Activated CD8-positive, alpha-beta T cell treated with anti-CD3 and anti-CD28 coated beads for 36 hours (primary cell): ENCODE measurements at regions not wholly inside any gene's neighbourhood (a gene's known extent, or its start where the extent isn't known, plus 50 kb on each side); places are given as distances from the start of the nearest gene placed in this dataset.

ENCODE experiments used
- ATAC-seq: fragments of 200-7000 bp; cut with Tn5 transposase; one replicate; pipeline ENCODE4 v1.10.0; 2021; ENCODE audit warnings: mild to moderate bottlenecking, moderate library complexity
- CTCF ChIA-PET: fragments of 350-600 bp; sonication (Branson Sonifier 250); formaldehyde crosslinking; loops from one replicate; lab custom pipeline; 2021; ENCODE audit warnings: antibody characterized with exemption; lab: Charles Lee
- POLR2A ChIA-PET: fragments of 350-600 bp; sonication (Branson Sonifier 250); formaldehyde crosslinking; loops from one replicate; lab custom pipeline; 2021; ENCODE audit warnings: antibody characterized with exemption; lab: Charles Lee
- DNase-seq: peaks from one replicate; pipeline ENCODE4 v3.0.0-alpha.2; 2020
- H3K27ac Mint-ChIP-seq: one replicate; pipeline ENCODE4 v1.8.0; 2021; ENCODE audit warnings: mild to moderate bottlenecking, mixed read lengths
- H3K27me3 Mint-ChIP-seq: one replicate; pipeline ENCODE4 v1.8.0; 2021; ENCODE audit warnings: mixed read lengths
- H3K36me3 Mint-ChIP-seq: one replicate; pipeline ENCODE4 v1.8.0; 2021; ENCODE audit warnings: low read depth, mixed read lengths
- H3K4me1 Mint-ChIP-seq: one replicate; pipeline ENCODE4 v1.8.0; 2021; ENCODE audit warnings: low read depth, mixed read lengths
- H3K4me3 Mint-ChIP-seq: one replicate; pipeline ENCODE4 v1.8.0; 2021; ENCODE audit warnings: mild to moderate bottlenecking, moderate library complexity, mixed read lengths
- H3K9me3 Mint-ChIP-seq: one replicate; pipeline ENCODE4 v1.8.0; 2021; ENCODE audit warnings: mixed read lengths
- intact Hi-C: fragments of 100-400 bp; cut with micrococcal nuclease; formaldehyde crosslinking; loops from one replicate; pipeline ENCODE4 v1.10.0; 2022
- TF ChIP-seq, protein P1 (sequence below): fragments of 200-600 bp; IDR thresholded peaks from one replicate; pipeline ENCODE4 v1.8.0; 2022; ENCODE audit warnings: antibody characterized with exemption, mild to moderate bottlenecking

DNA sequence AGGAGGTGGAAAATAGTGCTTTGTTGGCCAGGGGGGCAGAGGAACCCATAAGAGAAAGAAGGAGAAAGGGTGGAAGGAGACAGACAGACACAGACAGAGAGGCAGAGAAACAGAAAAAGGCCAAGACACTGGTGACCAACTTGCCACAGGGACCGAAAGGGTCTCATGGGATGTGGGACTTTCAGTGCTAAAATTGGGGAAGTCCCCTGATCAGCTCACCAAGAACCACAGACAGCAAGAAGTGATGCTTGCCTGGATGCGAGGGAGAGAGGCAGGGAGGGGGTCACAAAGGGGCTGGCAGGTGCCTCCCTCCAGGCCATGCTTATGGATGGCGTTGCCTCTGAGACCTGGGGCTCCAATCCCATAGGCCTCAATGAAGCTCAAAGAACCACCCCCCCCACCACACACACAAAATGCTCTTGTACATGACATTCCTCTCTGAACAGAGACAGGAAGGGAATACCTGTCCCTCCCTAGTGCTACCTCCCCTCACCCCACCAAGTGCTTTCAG lies 413.4 kb downstream of the MN1 start:
- Mint-ChIP-seq H3K9me3 (no peaks in the 10 kb centered on the region), H3K27me3 (peaks cover 5% of the 10 kb centered on the region), H3K4me1 (no peaks in the 10 kb centered on the region), H3K27ac (no peak overlapping the region), H3K4me3 (no peak overlapping the region), H3K36me3 (no peaks in the 10 kb centered on the region)
- ATAC-seq (no peak), DNase-seq (no peak)
- intact Hi-C loops: no loop called here
- TF ChIP-seq, protein P1, sequence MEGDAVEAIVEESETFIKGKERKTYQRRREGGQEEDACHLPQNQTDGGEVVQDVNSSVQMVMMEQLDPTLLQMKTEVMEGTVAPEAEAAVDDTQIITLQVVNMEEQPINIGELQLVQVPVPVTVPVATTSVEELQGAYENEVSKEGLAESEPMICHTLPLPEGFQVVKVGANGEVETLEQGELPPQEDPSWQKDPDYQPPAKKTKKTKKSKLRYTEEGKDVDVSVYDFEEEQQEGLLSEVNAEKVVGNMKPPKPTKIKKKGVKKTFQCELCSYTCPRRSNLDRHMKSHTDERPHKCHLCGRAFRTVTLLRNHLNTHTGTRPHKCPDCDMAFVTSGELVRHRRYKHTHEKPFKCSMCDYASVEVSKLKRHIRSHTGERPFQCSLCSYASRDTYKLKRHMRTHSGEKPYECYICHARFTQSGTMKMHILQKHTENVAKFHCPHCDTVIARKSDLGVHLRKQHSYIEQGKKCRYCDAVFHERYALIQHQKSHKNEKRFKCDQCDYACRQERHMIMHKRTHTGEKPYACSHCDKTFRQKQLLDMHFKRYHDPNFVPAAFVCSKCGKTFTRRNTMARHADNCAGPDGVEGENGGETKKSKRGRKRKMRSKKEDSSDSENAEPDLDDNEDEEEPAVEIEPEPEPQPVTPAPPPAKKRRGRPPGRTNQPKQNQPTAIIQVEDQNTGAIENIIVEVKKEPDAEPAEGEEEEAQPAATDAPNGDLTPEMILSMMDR: no peak
- POLR2A ChIA-PET: no interaction called here
- CTCF ChIA-PET: no interaction called here

DNA sequence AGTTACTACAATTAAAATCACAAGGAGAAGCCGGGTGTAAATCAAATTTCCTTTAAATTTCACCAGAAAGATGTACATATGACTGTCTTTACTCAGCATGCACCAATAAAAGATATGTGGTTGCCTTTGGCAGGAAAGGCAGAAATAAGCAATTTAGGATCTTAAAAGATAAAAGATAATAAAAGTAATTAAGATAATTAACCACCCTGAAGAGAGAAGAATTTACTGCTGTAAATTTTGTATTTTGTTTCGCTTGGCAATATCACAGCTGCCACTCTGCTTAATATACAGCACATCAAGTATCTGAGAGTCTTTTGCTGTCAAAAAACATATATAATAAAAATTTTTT lies 411.9 kb downstream of the MN1 start:
- CTCF ChIA-PET: no interaction called here
- Mint-ChIP-seq H3K36me3 (no peaks in the 10 kb centered on the region), H3K9me3 (no peaks in the 10 kb centered on the region), H3K4me3 (no peak overlapping the region), H3K27ac (no peak overlapping the region), H3K27me3 (peaks cover 5% of the 10 kb centered on the region), H3K4me1 (no peaks in the 10 kb centered on the region)
- ATAC-seq (no peak), DNase-seq (no peak)
- POLR2A ChIA-PET: no interaction called here
- TF ChIP-seq, protein P1: no peak
- intact Hi-C loops: no loop called here

DNA sequence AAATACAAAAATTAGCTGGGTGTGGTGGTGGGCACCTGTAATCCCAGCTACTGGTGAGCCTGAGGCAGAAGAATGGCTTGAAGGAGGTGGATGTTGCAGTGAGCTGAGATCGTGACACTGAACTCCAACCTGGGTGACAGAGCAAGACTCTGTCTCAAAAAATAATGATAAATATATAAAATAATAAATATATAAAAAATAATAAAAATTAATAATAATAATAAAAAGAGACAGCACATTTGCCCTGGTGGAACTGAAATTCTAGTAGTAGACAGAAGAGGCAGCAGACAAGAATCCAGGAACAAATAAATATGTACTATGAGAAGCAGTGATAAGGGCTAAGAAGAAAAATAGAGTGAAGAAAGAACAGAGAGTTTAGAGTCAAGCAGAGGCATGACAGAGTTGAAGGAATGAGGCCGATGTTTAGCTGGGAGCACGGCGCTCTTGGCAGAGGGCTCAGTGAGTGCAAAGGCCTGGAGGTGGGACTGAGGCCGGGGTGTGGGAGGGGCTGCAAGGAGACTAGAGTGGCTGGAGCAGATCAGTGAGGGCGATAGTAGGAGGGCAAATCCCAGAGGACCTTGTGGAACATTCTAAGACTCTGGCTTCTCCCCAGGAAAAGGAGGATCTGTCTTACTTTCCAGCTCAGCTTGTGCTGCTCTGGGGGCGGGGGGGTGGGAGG lies 410.3 kb downstream of the MN1 start:
- TF ChIP-seq, protein P1: no peak
- CTCF ChIA-PET: no interaction called here

DNA sequence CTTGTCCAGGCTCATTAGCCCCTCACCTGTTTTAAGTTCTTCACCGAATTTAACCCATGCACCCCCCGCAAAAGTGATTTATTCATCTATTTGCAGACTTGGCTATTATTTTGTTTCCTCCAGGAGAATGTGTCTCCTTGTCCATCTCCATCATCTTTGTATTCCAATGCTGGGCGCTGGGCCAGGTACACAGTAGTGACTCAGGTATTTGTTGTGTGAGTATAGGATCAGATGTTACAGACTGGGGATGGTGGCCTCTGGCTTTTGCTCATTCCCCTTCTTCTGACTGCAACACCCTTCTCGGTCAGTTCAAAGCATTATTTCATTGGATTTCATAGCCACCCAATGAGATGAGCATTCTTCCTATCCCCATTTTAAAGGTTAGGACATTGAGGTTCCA lies 408.2 kb downstream of the MN1 start:
- Mint-ChIP-seq H3K36me3 (no peaks in the 10 kb centered on the region), H3K4me1 (no peaks in the 10 kb centered on the region), H3K4me3 (no peak overlapping the region), H3K27ac (no peak overlapping the region), H3K9me3 (no peaks in the 10 kb centered on the region), H3K27me3 (peaks cover 4% of the 10 kb centered on the region)
- ChIA-PET CTCF (no interaction called here), POLR2A (no interaction called here)
- TF ChIP-seq, protein P1: no peak
- ATAC-seq: no peak
- DNase-seq: no peak
- intact Hi-C loops: no loop called here

More for the DNA sequence above, 410.3 kb downstream of the MN1 start:
- Mint-ChIP-seq H3K27ac (no peak overlapping the region), H3K9me3 (no peaks in the 10 kb centered on the region), H3K27me3 (peaks cover 5% of the 10 kb centered on the region), H3K36me3 (no peaks in the 10 kb centered on the region), H3K4me1 (no peaks in the 10 kb centered on the region), H3K4me3 (no peak overlapping the region)
- DNase-seq: no peak
- intact Hi-C loops: no loop called here
- no peak for ATAC-seq
- POLR2A ChIA-PET: no interaction called here

DNA sequence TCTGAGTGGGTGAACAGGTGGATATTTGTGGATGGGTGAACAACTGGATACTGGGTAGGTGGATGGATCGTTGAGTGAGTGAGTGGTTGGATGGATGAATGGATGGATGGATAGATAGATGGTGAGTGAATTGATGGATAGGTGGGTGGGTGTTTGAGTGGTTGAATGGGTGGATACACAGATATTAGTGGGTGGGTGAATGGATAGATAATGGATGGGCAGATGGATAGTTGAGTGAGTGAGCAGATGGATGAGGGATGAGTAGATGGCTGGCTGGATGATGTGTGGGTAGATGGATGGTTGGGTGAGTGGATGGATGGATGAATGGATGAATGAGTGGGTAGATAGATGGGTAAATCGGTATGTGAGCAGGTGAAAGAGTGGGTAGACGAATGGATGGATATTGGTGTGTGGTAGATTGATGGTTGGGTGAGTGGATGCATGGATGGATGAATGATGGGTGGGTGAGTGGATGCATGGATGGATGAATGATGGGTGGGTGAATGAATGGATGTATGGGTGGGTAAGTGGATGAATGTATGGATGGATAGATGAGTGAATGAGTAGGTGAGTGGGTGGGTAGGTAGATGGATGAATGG lies 406.7 kb downstream of the MN1 start:
- TF ChIP-seq, protein P1: no peak
- Mint-ChIP-seq H3K36me3 (no peaks in the 10 kb centered on the region), H3K9me3 (no peaks in the 10 kb centered on the region), H3K27me3 (no peaks in the 10 kb centered on the region), H3K4me1 (no peaks in the 10 kb centered on the region), H3K27ac (no peak overlapping the region), H3K4me3 (no peak overlapping the region)
- DNase-seq: no peak
- ATAC-seq: no peak
- POLR2A ChIA-PET: no interaction called here
- CTCF ChIA-PET: no interaction called here
- intact Hi-C loops: no loop called here
